Activated naive CD8-positive, alpha-beta T cell (primary cell): ENCODE measurements at regions not wholly inside any gene's neighbourhood (a gene's known extent, or its start where the extent isn't known, plus 50 kb on each side); places are given as distances from the start of the nearest gene placed in this dataset.

ENCODE experiments used
- H3K27ac Mint-ChIP-seq: one replicate; pipeline ENCODE4 v1.8.0; 2021; ENCODE audit warnings: mixed read lengths
- H3K27me3 Mint-ChIP-seq: one replicate; pipeline ENCODE4 v1.8.0; 2021; ENCODE audit warnings: mixed read lengths
- H3K36me3 Mint-ChIP-seq: one replicate; pipeline ENCODE4 v1.8.0; 2021; ENCODE audit warnings: mixed read lengths
- H3K4me1 Mint-ChIP-seq: one replicate; pipeline ENCODE4 v1.8.0; 2021; ENCODE audit warnings: low read depth, mixed read lengths
- H3K4me3 Mint-ChIP-seq: one replicate; pipeline ENCODE4 v1.8.0; 2021; ENCODE audit warnings: mild to moderate bottlenecking, mixed read lengths
- H3K9me3 Mint-ChIP-seq: one replicate; pipeline ENCODE4 v1.8.0; 2021; ENCODE audit warnings: low read depth, mixed read lengths

- no peaks in the 10 kb centered on the region for H3K4me1 Mint-ChIP-seq
- peaks cover 16% of the 10 kb centered on the region for H3K27me3 Mint-ChIP-seq
- H3K36me3 Mint-ChIP-seq = no peaks in the 10 kb centered on the region
These were observed 53.8 kb upstream of the FOXP4 start for GRCh38 chr6:41492261-41492891.

GRCh38 chr6:41494212-41495110 lies 51.7 kb upstream of the FOXP4 start:
- Mint-ChIP-seq H3K27ac (no peak overlapping the region), H3K36me3 (no peaks in the 10 kb centered on the region), H3K4me3 (no peak overlapping the region), H3K9me3 (no peaks in the 10 kb centered on the region), H3K27me3 (peaks cover 22% of the 10 kb centered on the region), H3K4me1 (no peaks in the 10 kb centered on the region)

More at GRCh38 chr6:41492261-41492891, 53.8 kb upstream of the FOXP4 start:
- Mint-ChIP-seq H3K4me3 (no peak overlapping the region), H3K9me3 (no peaks in the 10 kb centered on the region), H3K27ac (no peak overlapping the region)
